Superior temporal gyrus (tissue), 1 donor: ENCODE measurements at regions not wholly inside any gene's neighbourhood (a gene's known extent, or its start where the extent isn't known, plus 50 kb on each side); places are given as distances from the start of the nearest gene placed in this dataset.

ENCODE experiments used
- DNase-seq: peaks from one replicate; pipeline ENCODE4 v3.0.0-alpha.2; 2016; ENCODE audit errors: extremely low spot score

- DNase-seq = no peak
Measured at GRCh38 chr13:29999492-30000369, 149.3 kb upstream of the UBL3 start.

GRCh38 chr13:29996316-29996715 is 145.9 kb upstream of the UBL3 start:
- DNase-seq = no peak

GRCh38 chr13:29994911-29995595 is 144.6 kb upstream of the UBL3 start:
- DNase-seq = no peak

- no peak for DNase-seq
Measured at GRCh38 chr13:29993716-29994488, 143.5 kb upstream of the UBL3 start.

GRCh38 chr13:29993196-29993595 is 142.8 kb upstream of the UBL3 start:
- no peak for DNase-seq

- no peak for DNase-seq
Measured at GRCh38 chr13:29991343-29991742, 140.9 kb upstream of the UBL3 start.

GRCh38 chr13:29987340-29987739 is 136.9 kb upstream of the UBL3 start:
- DNase-seq = no peak

GRCh38 chr13:29980339-29980738 is 129.9 kb upstream of the UBL3 start:
- DNase-seq = no peak

GRCh38 chr13:29978211-29978610 is 127.8 kb upstream of the UBL3 start:
- no peak for DNase-seq

GRCh38 chr13:29977476-29978120 is 127.2 kb upstream of the UBL3 start:
- DNase-seq = no peak

- DNase-seq = no peak
Measured at GRCh38 chr13:29976535-29976934, 126.1 kb upstream of the UBL3 start.

GRCh38 chr13:29975283-29975682 is 124.9 kb upstream of the UBL3 start:
- DNase-seq = no peak

GRCh38 chr13:29969286-29969685 is 118.9 kb upstream of the UBL3 start:
- no peak for DNase-seq

- DNase-seq = no peak
Measured at GRCh38 chr13:29964181-29964845, 113.9 kb upstream of the UBL3 start.

GRCh38 chr13:29963089-29963488 is 112.7 kb upstream of the UBL3 start:
- no peak for DNase-seq

GRCh38 chr13:29961036-29961670 is 110.7 kb upstream of the UBL3 start:
- DNase-seq = no peak

GRCh38 chr13:29959603-29960002 is 109.2 kb upstream of the UBL3 start:
- no peak for DNase-seq

GRCh38 chr13:29959086-29959485 is 108.7 kb upstream of the UBL3 start:
- no peak for DNase-seq

GRCh38 chr13:29958476-29958875 is 108.1 kb upstream of the UBL3 start:
- no peak for DNase-seq

GRCh38 chr13:29957320-29957719 is 106.9 kb upstream of the UBL3 start:
- peak; percentile 38 for DNase-seq

GRCh38 chr13:29956853-29957252 is 106.4 kb upstream of the UBL3 start:
- DNase-seq = no peak
